ENCODE measurements at regions not wholly inside any gene's neighbourhood (a gene's known extent, or its start where the extent isn't known, plus 50 kb on each side); places are given as distances from the start of the nearest gene placed in this dataset.

DNA sequence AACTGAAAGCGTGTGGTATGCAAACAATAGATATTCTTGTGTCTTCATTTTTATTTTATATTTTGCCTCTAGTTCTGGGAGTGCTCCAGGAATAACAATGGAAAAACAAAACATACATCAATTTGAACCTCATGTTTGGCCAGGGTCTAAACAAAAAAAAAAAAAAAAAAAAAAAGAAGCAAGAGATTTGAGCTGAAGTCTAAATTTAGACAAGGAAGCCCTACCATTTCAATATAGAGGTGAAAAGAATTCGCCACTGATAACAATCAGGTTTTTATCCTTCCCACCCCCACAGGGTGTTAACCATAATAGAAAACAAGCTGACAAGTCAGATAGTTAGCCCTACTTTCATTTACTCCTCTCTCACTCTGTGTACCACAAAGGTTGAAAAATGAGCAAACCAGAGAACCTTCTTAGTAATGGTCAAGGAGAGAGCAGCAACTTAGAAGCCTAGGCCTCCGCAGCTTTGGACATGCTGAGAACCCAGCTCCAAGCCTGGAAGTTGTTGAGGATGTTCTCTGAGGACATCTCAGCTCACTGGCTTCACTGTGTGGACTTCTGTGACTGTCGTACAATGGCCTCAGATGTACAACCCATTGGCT, 118.2 kb upstream of the HMHB1 start:
- TF ChIP-seq CTCF (IDR thresholded peaks at IDR 0.05; ENCODE audit: insufficient read depth, low read length, poor library complexity, severe bottlenecking) = no peak
- no peaks in the 10 kb centered on the region for H3K36me3 ChIP-seq (ENCODE audit: control insufficient read depth, insufficient read depth, low read length)
- H3K27me3 ChIP-seq (replicated peaks; ENCODE audit: control insufficient read depth, insufficient read depth, low read length) = no peaks in the 10 kb centered on the region
- peak; percentile 48 for DNase-seq (ENCODE audit: extremely low read depth, insufficient read length)
- no peak overlapping the region for H3K4me3 ChIP-seq (replicated peaks; ENCODE audit: low read depth, low read length)

GRCh38 chr5:143692342-143692741, 119.6 kb upstream of the HMHB1 start:
- TF ChIP-seq CTCF (IDR thresholded peaks at IDR 0.05; ENCODE audit: insufficient read depth, low read length, poor library complexity, severe bottlenecking) = no peak
- no peak for DNase-seq (ENCODE audit: extremely low read depth, insufficient read length)

DNA sequence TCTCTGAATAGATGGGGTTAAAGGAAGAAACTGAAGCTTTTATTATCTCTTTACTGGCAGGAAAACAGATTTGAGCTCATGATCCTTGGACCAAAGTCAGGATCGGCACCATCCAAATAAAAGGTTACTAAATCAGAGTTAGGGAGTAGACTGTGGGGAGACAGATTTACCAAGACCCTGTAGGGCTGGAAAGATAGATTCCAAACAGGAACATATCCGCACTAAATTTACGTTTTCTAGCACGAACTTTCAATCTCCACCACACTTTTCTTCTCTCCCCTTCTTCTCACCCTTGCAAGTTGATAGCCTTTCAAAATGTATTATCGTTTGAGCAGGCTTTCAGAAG, 120.0 kb upstream of the HMHB1 start:
- H3K36me3 ChIP-seq (ENCODE audit: control insufficient read depth, insufficient read depth, low read length) = no peaks in the 10 kb centered on the region
- no peak overlapping the region for H3K4me3 ChIP-seq (replicated peaks; ENCODE audit: low read depth, low read length)
- DNase-seq (ENCODE audit: extremely low read depth, insufficient read length) = no peak
- TF ChIP-seq CTCF (IDR thresholded peaks at IDR 0.05; ENCODE audit: insufficient read depth, low read length, poor library complexity, severe bottlenecking) = no peak
- no peaks in the 10 kb centered on the region for H3K27me3 ChIP-seq (replicated peaks; ENCODE audit: control insufficient read depth, insufficient read depth, low read length)

More at GRCh38 chr5:143692342-143692741, 119.6 kb upstream of the HMHB1 start:
- no peaks in the 10 kb centered on the region for H3K27me3 ChIP-seq (replicated peaks; ENCODE audit: control insufficient read depth, insufficient read depth, low read length)
- H3K36me3 ChIP-seq (ENCODE audit: control insufficient read depth, insufficient read depth, low read length) = no peaks in the 10 kb centered on the region
- H3K4me3 ChIP-seq (replicated peaks; ENCODE audit: low read depth, low read length) = no peak overlapping the region

GRCh38 chr5:143691287-143691944, 120.5 kb upstream of the HMHB1 start:
- H3K36me3 ChIP-seq (ENCODE audit: control insufficient read depth, insufficient read depth, low read length) = no peaks in the 10 kb centered on the region
- no peak for DNase-seq (ENCODE audit: extremely low read depth, insufficient read length)
- no peak for TF ChIP-seq CTCF (IDR thresholded peaks at IDR 0.05; ENCODE audit: insufficient read depth, low read length, poor library complexity, severe bottlenecking)
- no peak overlapping the region for H3K4me3 ChIP-seq (replicated peaks; ENCODE audit: low read depth, low read length)
- no peaks in the 10 kb centered on the region for H3K27me3 ChIP-seq (replicated peaks; ENCODE audit: control insufficient read depth, insufficient read depth, low read length)

DNA sequence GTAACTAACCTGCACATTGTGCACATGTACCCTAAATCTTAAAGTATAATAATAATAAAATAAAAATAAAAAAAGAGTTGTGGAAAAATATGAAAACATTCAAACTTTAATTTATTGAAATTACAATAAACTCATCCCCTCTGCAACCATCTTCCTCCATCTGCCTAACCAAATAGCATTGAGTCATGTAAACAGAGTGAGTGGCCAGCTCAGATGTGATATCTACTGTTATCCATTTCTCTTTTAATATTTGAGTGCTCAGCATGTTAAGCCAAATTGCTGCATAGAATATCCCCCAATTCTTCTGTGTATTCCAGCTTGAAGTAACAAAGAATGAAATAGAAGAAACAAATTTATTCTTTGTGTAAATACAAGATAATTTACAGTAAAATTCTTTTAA, 124.4 kb upstream of the HMHB1 start:
- no peak for TF ChIP-seq CTCF (IDR thresholded peaks at IDR 0.05; ENCODE audit: insufficient read depth, low read length, poor library complexity, severe bottlenecking)
- no peaks in the 10 kb centered on the region for H3K36me3 ChIP-seq (ENCODE audit: control insufficient read depth, insufficient read depth, low read length)
- H3K4me3 ChIP-seq (replicated peaks; ENCODE audit: low read depth, low read length) = no peak overlapping the region
- no peaks in the 10 kb centered on the region for H3K27me3 ChIP-seq (replicated peaks; ENCODE audit: control insufficient read depth, insufficient read depth, low read length)
- DNase-seq (ENCODE audit: extremely low read depth, insufficient read length) = no peak
